Middle frontal gyrus (tissue), 1 donor: ENCODE measurements at regions not wholly inside any gene's neighbourhood (a gene's known extent, or its start where the extent isn't known, plus 50 kb on each side); places are given as distances from the start of the nearest gene placed in this dataset.

Source experiments
- DNase-seq: peaks from one replicate; pipeline ENCODE4 v3.0.0-alpha.2; 2015; ENCODE audit warnings: low spot score; ENCODE audit errors: extremely low spot score

- peak; percentile 8 for DNase-seq
Measured at GRCh38 chr4:183563874-183564273, 59.0 kb downstream of the ING2 start.

GRCh38 chr4:183571350-183571941 is 66.6 kb downstream of the ING2 start:
- DNase-seq = no peak

GRCh38 chr4:183576701-183577404 is 72.0 kb downstream of the ING2 start:
- no peak for DNase-seq

- DNase-seq = no peak
Measured at GRCh38 chr4:183580370-183580769, 75.5 kb downstream of the ING2 start.

- no peak for DNase-seq
Measured at GRCh38 chr4:183580849-183581248, 76.0 kb downstream of the ING2 start.

GRCh38 chr4:183586824-183587223 is 72.2 kb downstream of the RWDD4 start:
- DNase-seq = no peak

- DNase-seq = peak; percentile 48
Measured at GRCh38 chr4:183588169-183588675, 70.8 kb downstream of the RWDD4 start.

GRCh38 chr4:183588691-183589090 is 70.3 kb downstream of the RWDD4 start:
- no peak for DNase-seq

GRCh38 chr4:183589461-183590099 is 69.4 kb downstream of the RWDD4 start:
- DNase-seq = no peak
